ENCODE measurements at regions not wholly inside any gene's neighbourhood (a gene's known extent, or its start where the extent isn't known, plus 50 kb on each side); places are given as distances from the start of the nearest gene placed in this dataset.

- TF ChIP-seq, protein P1, sequence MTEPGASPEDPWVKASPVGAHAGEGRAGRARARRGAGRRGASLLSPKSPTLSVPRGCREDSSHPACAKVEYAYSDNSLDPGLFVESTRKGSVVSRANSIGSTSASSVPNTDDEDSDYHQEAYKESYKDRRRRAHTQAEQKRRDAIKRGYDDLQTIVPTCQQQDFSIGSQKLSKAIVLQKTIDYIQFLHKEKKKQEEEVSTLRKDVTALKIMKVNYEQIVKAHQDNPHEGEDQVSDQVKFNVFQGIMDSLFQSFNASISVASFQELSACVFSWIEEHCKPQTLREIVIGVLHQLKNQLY (CRISPR knock-in tag; conservative IDR thresholded peaks at IDR 0.05), result no peak
- no peak for TF ChIP-seq FOXA1 (IDR thresholded peaks at IDR 0.05; ENCODE audit: borderline replicate concordance)
- TF ChIP-seq, protein P2, sequence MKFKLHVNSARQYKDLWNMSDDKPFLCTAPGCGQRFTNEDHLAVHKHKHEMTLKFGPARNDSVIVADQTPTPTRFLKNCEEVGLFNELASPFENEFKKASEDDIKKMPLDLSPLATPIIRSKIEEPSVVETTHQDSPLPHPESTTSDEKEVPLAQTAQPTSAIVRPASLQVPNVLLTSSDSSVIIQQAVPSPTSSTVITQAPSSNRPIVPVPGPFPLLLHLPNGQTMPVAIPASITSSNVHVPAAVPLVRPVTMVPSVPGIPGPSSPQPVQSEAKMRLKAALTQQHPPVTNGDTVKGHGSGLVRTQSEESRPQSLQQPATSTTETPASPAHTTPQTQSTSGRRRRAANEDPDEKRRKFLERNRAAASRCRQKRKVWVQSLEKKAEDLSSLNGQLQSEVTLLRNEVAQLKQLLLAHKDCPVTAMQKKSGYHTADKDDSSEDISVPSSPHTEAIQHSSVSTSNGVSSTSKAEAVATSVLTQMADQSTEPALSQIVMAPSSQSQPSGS (CRISPR knock-in tag; IDR thresholded peaks at IDR 0.05), result no peak
- TF ChIP-seq CTCF (IDR thresholded peaks at IDR 0.05 in 2 of 3, conservative IDR thresholded peaks at IDR 0.05 in 1 of 3; ENCODE audit: insufficient read depth in 2 of 3, low read depth in 1 of 3, low read length in 3 of 3), result no peak
- no peak for TF ChIP-seq REST (IDR thresholded peaks at IDR 0.05; ENCODE audit: borderline replicate concordance)
- TF ChIP-seq REST (CRISPR knock-in tag; IDR thresholded peaks at IDR 0.05; ENCODE audit: low read depth), result no peak
- TF ChIP-seq, protein P3, sequence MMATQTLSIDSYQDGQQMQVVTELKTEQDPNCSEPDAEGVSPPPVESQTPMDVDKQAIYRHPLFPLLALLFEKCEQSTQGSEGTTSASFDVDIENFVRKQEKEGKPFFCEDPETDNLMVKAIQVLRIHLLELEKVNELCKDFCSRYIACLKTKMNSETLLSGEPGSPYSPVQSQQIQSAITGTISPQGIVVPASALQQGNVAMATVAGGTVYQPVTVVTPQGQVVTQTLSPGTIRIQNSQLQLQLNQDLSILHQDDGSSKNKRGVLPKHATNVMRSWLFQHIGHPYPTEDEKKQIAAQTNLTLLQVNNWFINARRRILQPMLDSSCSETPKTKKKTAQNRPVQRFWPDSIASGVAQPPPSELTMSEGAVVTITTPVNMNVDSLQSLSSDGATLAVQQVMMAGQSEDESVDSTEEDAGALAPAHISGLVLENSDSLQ (IDR thresholded peaks at IDR 0.05), result no peak
- no peak for TF ChIP-seq TBP (optimal IDR thresholded peaks at IDR 0.05; ENCODE audit: low read depth, low read length)
- TF ChIP-seq, protein P4, sequence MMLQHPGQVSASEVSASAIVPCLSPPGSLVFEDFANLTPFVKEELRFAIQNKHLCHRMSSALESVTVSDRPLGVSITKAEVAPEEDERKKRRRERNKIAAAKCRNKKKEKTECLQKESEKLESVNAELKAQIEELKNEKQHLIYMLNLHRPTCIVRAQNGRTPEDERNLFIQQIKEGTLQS (IDR thresholded peaks at IDR 0.05), result no peak
- TF ChIP-seq, protein P4 (CRISPR knock-in tag; conservative IDR thresholded peaks at IDR 0.05), result no peak
- no peak for TF ChIP-seq ZFX (CRISPR knock-in tag; IDR thresholded peaks at IDR 0.05)
- no peak for TF ChIP-seq BCLAF1 (IDR thresholded peaks at IDR 0.05; ENCODE audit: borderline replicate concordance in 1 of 2, control insufficient read depth in 1 of 2, low read depth in 2 of 2, low read length in 1 of 2)
These were observed 206.4 kb upstream of the JADE1 start for GRCh38 chr4:128603081-128603480.
